NB4 (cell line): ENCODE measurements at regions not wholly inside any gene's neighbourhood (a gene's known extent, or its start where the extent isn't known, plus 50 kb on each side); places are given as distances from the start of the nearest gene placed in this dataset.

Source experiments
- DNase-seq: peaks from one replicate; pipeline ENCODE4 v3.0.0; 2010; ENCODE audit warnings: low read depth
- H3K4me3 ChIP-seq: one replicate; pipeline ENCODE4 v1.5.1; 2011; ENCODE audit warnings: mild to moderate bottlenecking, low read depth, low read length, moderate library complexity
- MYC ChIP-seq: IDR thresholded peaks from 2 replicates; pipeline ENCODE4 v1.6.1; 2011; ENCODE audit warnings: low read depth, low read length
- POLR2A ChIP-seq: IDR thresholded peaks from 2 replicates; pipeline ENCODE4 v1.6.1; 2011; ENCODE audit warnings: mild to moderate bottlenecking; ENCODE audit not compliant: insufficient read length; ENCODE audit errors: extremely low read depth
- TF ChIP-seq, protein P1 (sequence below): IDR thresholded peaks from 2 replicates; pipeline ENCODE4 v1.6.1; 2011; ENCODE audit warnings: low read depth, low read length
- TF ChIP-seq, protein P2 (sequence below): IDR thresholded peaks from one replicate; pipeline ENCODE4 v1.5.1; 2012; ENCODE audit warnings: low read depth, low read length

DNA sequence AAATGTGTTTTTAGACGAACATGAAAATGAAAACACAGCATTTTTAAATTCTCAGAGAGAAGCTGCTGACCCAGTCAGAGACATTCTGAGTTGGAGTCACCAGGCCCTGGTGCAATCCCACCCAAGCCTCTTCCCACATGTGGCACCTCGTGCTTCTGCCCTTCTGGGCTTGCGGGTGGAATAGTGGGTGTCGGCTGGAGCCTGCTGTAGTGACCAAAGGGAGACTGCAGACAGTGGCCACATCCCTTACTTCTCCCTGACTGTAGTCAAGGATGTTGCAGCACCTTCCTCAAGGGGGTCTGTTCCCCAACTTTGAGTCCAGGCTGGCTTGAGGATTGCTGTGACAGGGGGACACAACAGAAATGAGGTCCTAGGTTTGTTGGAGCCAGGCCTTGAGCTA is 104.4 kb upstream of the GLI2 start:
- DNase-seq = no peak
- no peak overlapping the region for H3K4me3 ChIP-seq
- TF ChIP-seq, protein P1, sequence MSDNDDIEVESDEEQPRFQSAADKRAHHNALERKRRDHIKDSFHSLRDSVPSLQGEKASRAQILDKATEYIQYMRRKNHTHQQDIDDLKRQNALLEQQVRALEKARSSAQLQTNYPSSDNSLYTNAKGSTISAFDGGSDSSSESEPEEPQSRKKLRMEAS = no peak
- TF ChIP-seq, protein P2, sequence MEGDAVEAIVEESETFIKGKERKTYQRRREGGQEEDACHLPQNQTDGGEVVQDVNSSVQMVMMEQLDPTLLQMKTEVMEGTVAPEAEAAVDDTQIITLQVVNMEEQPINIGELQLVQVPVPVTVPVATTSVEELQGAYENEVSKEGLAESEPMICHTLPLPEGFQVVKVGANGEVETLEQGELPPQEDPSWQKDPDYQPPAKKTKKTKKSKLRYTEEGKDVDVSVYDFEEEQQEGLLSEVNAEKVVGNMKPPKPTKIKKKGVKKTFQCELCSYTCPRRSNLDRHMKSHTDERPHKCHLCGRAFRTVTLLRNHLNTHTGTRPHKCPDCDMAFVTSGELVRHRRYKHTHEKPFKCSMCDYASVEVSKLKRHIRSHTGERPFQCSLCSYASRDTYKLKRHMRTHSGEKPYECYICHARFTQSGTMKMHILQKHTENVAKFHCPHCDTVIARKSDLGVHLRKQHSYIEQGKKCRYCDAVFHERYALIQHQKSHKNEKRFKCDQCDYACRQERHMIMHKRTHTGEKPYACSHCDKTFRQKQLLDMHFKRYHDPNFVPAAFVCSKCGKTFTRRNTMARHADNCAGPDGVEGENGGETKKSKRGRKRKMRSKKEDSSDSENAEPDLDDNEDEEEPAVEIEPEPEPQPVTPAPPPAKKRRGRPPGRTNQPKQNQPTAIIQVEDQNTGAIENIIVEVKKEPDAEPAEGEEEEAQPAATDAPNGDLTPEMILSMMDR = no peak
- TF ChIP-seq MYC (no peak), POLR2A (no peak)

DNA sequence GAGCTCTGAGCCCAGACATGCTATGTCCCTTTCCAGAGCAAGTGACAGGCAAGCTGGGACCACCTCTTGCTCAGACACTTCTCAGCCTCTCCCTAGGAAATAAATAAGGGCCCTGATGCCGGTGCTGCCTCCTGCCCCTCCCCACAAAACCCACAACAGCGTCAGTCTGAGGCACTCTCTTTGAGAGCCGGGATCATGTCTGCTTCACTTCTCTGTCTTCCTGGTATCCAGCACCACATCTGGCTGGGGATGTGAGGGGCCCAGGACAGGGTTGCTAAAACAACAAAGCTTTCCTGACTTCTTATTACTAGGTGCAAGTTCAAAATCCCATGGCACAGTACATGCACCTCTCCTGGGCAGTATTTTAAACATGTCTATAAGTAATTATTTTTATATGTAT is 103.9 kb upstream of the GLI2 start:
- TF ChIP-seq MYC = no peak
- TF ChIP-seq, protein P1 = no peak
- TF ChIP-seq, protein P2 = no peak
- no peak for TF ChIP-seq POLR2A
- DNase-seq = no peak
- H3K4me3 ChIP-seq = no peak overlapping the region

DNA sequence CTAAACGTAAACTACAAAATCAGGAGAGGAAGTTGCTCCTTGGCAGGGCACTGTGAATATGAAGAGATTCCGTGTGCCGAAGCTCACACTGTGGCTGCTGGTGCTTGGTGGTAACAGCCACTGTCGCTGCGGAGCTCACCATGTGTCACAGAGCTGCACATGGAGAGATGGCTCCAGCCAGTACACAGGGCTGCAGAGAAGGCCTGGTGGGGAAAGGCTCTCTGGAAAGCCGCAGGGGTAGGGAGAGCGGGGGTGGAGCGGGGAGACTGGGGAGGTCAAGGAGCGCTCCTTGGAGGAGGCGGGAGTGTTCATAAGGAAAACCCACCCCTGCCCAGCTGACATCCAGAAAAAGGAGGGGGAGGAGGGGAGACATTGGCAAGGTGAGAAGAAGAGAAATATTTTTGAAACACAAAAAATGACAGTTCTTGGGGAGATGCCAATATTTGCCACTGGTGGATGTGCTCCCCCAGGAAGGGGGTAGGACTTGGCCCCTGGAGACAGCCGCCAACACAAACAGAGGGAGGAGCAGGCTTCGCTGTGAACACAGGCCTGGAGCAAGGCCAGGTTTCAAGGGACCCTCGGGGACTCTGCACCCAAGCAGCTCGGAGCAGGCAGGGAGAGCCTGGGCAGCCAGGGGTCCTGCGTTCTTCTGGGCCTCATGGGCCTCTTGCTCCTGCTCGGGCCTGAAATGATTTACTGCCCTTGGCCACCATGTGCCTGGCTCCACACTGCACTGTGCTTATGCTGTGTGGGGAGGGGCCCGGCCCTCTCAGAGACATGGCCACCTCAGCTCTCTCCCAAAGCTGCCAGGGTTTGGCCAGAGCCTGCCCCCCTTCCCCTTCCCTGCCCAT is 102.6 kb upstream of the GLI2 start:
- H3K4me3 ChIP-seq = no peak overlapping the region
- no peak for DNase-seq

DNA sequence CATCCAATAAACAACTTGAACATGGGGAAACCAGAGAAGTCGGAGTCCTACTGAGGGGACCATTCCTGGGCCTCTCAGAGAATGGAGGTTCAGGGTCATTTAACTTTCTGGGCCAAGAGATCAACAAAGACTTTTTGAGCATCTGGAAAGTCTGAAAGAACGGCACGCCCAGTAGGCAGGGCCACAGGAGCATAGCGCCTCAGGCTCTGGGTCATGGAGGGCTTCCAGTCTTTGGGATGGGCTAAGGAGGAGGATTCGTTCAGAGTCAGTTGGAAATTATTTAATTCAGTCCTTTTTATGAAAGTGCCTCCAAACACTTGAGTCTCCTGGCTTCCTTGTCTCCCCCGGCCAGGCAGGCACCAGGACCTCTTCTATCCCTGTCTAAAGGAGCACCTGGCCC is 101.1 kb upstream of the GLI2 start:
- H3K4me3 ChIP-seq = no peak overlapping the region
- TF ChIP-seq POLR2A (no peak), MYC (no peak)
- TF ChIP-seq, protein P2 = no peak
- TF ChIP-seq, protein P1 = no peak

More for the DNA sequence above, 102.6 kb upstream of the GLI2 start:
- TF ChIP-seq, protein P1 = no peak
- no peak for TF ChIP-seq MYC
- TF ChIP-seq, protein P2 = no peak
- no peak for TF ChIP-seq POLR2A

DNA sequence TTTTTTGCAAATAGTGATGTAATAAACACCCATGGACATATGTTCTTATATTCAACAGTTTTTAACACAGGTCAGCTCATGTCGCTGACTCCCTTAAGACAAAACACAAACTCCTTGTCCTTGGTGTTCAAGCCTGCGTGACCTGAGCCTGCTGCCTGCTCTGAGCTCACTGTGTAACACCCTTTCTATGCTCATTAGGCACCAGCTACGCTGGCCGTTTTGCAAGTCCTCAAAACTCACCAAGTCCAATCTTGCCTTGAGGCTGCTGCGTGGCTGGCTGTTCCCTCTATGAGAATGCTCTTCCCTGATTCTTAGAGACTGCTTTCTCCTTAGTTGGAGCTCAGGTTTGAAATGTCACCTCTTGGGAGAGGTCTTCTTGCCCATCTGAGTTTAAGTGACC is 100.5 kb upstream of the GLI2 start:
- no peak for DNase-seq
- H3K4me3 ChIP-seq = no peak overlapping the region
- TF ChIP-seq, protein P1 = no peak
- TF ChIP-seq, protein P2 = no peak
- TF ChIP-seq POLR2A (no peak), MYC (no peak)

More for the DNA sequence above, 101.1 kb upstream of the GLI2 start:
- DNase-seq = no peak
